Parathyroid adenoma (tissue), 2 donors: ENCODE measurements at regions not wholly inside any gene's neighbourhood (a gene's known extent, or its start where the extent isn't known, plus 50 kb on each side); places are given as distances from the start of the nearest gene placed in this dataset.
"Not testable (repeated sequence)": the region's sequence is repeated elsewhere in the genome, so short reads cannot be mapped to it uniquely, and the experiment has no call there.

Experiments used
- H2AFZ ChIP-seq: fragments of 300-600 bp; sonication (generic); one replicate; pipeline ENCODE4 v1.7.0; 2017; ENCODE audit warnings: antibody characterized with exemption, mild to moderate bottlenecking
- H3K27ac ChIP-seq: fragments of 300-600 bp; sonication (generic); one replicate; pipeline ENCODE4 v1.7.0; 2017
- H3K27me3 ChIP-seq: fragments of 300-600 bp; sonication (generic); one replicate; pipeline ENCODE4 v1.7.0; 2017; ENCODE audit warnings: low read length; ENCODE audit not compliant: control insufficient read depth, insufficient read depth
- H3K36me3 ChIP-seq: fragments of 300-600 bp; sonication (generic); one replicate; pipeline ENCODE4 v1.7.0; 2017; ENCODE audit warnings: low read length; ENCODE audit not compliant: control insufficient read depth, insufficient read depth
- H3K4me1 ChIP-seq: fragments of 300-600 bp; sonication (generic); one replicate; pipeline ENCODE4 v1.7.0; 2017; ENCODE audit warnings: control low read depth
- H3K4me2 ChIP-seq: fragments of 300-600 bp; sonication (generic); one replicate; pipeline ENCODE4 v1.7.0; 2017; ENCODE audit warnings: low read length
- H3K4me3 ChIP-seq: fragments of 300-600 bp; sonication (generic); one replicate; pipeline ENCODE4 v1.7.0; 2017; ENCODE audit warnings: low read depth, low read length
- H3K79me2 ChIP-seq: fragments of 300-600 bp; sonication (generic); one replicate; pipeline ENCODE4 v1.7.0; 2017; ENCODE audit warnings: control low read depth
- H3K9ac ChIP-seq: fragments of 300-600 bp; sonication (generic); one replicate; pipeline ENCODE4 v1.7.0; 2017; ENCODE audit warnings: mild to moderate bottlenecking
- H3K9me3 ChIP-seq: fragments of 300-600 bp; sonication (generic); one replicate; pipeline ENCODE4 v1.7.0; 2017; ENCODE audit warnings: low read length; ENCODE audit not compliant: control insufficient read depth
- TF ChIP-seq, protein P1 (sequence below): fragments of 300-600 bp; sonication (generic); IDR thresholded peaks from one replicate; pipeline ENCODE4 v1.7.0; 2017; ENCODE audit warnings: antibody characterized with exemption, mild to moderate bottlenecking
- donor health status: primary hyperparathyroidism.

DNA sequence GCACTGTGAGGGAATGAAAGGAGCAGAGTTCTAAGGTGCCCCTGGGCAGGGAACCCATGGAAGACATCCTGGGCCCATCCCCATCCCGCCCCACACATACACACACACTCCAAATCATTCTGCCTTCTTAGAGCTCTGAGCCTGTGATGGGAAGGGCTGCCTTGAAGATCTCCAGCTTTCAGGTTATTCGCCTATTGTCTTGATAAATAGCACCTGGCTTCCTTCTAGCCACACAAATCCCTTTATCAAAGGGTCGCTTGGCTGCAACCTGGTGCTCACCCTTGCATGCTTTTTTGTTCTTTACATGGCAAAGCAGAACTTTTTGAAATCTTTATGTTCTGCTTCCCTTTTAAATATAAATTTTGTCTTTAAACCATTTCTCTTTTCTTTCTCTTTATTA is 112.2 kb upstream of the TMTC1 start:
- TF ChIP-seq, protein P1, sequence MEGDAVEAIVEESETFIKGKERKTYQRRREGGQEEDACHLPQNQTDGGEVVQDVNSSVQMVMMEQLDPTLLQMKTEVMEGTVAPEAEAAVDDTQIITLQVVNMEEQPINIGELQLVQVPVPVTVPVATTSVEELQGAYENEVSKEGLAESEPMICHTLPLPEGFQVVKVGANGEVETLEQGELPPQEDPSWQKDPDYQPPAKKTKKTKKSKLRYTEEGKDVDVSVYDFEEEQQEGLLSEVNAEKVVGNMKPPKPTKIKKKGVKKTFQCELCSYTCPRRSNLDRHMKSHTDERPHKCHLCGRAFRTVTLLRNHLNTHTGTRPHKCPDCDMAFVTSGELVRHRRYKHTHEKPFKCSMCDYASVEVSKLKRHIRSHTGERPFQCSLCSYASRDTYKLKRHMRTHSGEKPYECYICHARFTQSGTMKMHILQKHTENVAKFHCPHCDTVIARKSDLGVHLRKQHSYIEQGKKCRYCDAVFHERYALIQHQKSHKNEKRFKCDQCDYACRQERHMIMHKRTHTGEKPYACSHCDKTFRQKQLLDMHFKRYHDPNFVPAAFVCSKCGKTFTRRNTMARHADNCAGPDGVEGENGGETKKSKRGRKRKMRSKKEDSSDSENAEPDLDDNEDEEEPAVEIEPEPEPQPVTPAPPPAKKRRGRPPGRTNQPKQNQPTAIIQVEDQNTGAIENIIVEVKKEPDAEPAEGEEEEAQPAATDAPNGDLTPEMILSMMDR, result no peak
- H3K4me3 ChIP-seq, result no peak overlapping the region
- no peak overlapping the region for H3K9ac ChIP-seq
- no peak overlapping the region for H3K4me2 ChIP-seq
- no peaks in the 10 kb centered on the region for H3K27me3 ChIP-seq
- no peak overlapping the region for H3K27ac ChIP-seq
- no peaks in the 10 kb centered on the region for H3K79me2 ChIP-seq
- no peaks in the 10 kb centered on the region for H3K9me3 ChIP-seq
- H3K36me3 ChIP-seq, result no peaks in the 10 kb centered on the region
- H3K4me1 ChIP-seq, result no peaks in the 10 kb centered on the region
- H2AFZ ChIP-seq, result no peak overlapping the region

DNA sequence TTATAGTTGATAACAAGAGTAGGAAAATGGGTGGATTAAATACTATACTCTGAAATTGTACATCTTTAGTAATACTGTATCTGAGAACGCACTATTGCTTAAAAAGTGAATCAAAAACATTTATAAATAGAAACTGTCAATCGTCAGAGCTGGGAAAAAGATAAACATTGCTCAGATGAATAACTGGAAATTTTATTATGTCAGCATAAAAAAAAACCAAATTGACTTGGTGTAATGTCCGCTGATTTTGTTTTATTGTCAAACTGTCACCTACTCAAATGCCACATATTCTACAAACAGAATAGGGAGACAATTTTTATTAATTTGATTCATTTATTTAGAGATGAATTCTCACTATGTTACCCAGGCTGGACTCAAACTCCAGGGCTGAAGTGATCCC is 109.3 kb upstream of the TMTC1 start:
- no peaks in the 10 kb centered on the region for H3K79me2 ChIP-seq
- H3K9ac ChIP-seq, result no peak overlapping the region
- no peak overlapping the region for H2AFZ ChIP-seq
- TF ChIP-seq, protein P1, result no peak
- H3K27ac ChIP-seq, result no peak overlapping the region
- no peaks in the 10 kb centered on the region for H3K36me3 ChIP-seq
- H3K9me3 ChIP-seq, result no peaks in the 10 kb centered on the region
- no peak overlapping the region for H3K4me2 ChIP-seq
- no peak overlapping the region for H3K4me3 ChIP-seq
- H3K27me3 ChIP-seq, result no peaks in the 10 kb centered on the region
- H3K4me1 ChIP-seq, result no peaks in the 10 kb centered on the region

DNA sequence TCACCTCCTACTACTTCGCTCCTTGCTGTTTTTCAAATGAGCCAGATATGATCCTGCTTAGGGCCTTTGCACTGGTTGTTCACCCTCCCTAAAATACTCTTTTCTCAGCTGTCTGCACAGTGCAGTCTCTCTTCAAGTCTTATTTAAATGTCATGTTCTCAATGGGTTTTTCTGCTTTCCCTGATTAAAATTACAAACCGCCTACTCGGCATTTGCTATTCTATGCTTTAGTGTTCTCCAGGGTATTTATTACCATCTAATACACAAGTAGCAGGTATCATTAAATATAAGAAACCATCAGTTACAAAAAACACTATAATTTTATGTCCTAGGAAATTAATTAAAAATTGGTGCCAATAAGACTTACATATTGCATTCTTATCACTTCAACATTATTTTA is 108.0 kb upstream of the TMTC1 start:
- Histone ChIP-seq H3K4me1 (no peaks in the 10 kb centered on the region), H3K9ac (no peak overlapping the region), H3K9me3 (no peaks in the 10 kb centered on the region), H3K79me2 (no peaks in the 10 kb centered on the region), H3K27me3 (no peaks in the 10 kb centered on the region), H3K27ac (no peak overlapping the region), H3K4me3 (no peak overlapping the region), H3K36me3 (no peaks in the 10 kb centered on the region), H2AFZ (no peak overlapping the region), H3K4me2 (no peak overlapping the region)
- TF ChIP-seq, protein P1, result no peak

DNA sequence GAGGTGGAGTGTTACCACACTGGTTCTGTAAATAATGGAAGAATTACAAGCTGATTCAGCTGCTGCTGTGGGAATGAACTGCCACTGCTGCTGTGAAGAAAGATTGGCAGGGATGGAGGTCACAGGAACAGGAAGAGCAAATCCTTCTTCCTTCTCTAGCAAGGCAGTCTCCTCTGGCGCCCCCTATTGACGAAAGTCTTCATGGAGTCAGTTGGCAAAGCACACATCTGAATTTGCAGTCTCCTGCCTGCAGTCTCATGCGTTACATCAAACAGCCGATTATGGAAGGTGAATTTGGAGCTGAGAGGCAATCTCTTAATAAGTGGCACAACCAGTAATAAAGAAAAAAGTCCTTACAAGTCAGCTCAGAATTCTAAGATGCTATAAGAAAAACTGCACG is 106.0 kb upstream of the TMTC1 start:
- Histone ChIP-seq H3K4me2 (no peak overlapping the region), H3K4me3 (no peak overlapping the region), H2AFZ (peak overlapping the region; percentile 39), H3K27me3 (no peaks in the 10 kb centered on the region), H3K27ac (no peak overlapping the region), H3K9me3 (no peaks in the 10 kb centered on the region), H3K9ac (no peak overlapping the region), H3K79me2 (no peaks in the 10 kb centered on the region), H3K4me1 (no peaks in the 10 kb centered on the region), H3K36me3 (no peaks in the 10 kb centered on the region)
- TF ChIP-seq, protein P1, result peak; percentile 63

DNA sequence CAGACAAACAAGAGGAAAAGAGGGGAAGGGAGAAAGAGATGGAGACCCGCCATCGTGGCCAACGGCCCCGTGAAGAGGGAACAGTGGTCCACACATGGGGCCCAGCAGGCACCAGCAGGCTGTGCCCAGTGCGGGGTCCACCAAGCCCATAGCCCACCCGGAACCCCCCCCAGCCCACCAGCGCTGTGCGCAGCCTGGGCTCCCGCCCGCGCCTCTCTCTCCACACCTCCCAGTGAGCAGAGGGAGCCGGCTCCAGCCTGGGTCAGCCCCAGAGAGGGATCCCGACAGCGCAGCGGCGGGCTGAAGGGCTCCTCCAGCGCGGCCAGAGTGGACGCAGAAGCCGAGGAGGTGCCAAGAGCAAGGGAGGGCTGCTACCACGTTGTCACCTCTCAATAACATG is 105.0 kb upstream of the TMTC1 start:
- no peaks in the 10 kb centered on the region for H3K4me1 ChIP-seq
- H3K9me3 ChIP-seq, result no peaks in the 10 kb centered on the region
- no peak overlapping the region for H2AFZ ChIP-seq
- no peaks in the 10 kb centered on the region for H3K79me2 ChIP-seq
- no peaks in the 10 kb centered on the region for H3K36me3 ChIP-seq
- no peak overlapping the region for H3K27ac ChIP-seq
- no peak overlapping the region for H3K4me3 ChIP-seq
- H3K9ac ChIP-seq, result no peak overlapping the region
- TF ChIP-seq, protein P1, result no peak
- no peak overlapping the region for H3K4me2 ChIP-seq
- no peaks in the 10 kb centered on the region for H3K27me3 ChIP-seq

DNA sequence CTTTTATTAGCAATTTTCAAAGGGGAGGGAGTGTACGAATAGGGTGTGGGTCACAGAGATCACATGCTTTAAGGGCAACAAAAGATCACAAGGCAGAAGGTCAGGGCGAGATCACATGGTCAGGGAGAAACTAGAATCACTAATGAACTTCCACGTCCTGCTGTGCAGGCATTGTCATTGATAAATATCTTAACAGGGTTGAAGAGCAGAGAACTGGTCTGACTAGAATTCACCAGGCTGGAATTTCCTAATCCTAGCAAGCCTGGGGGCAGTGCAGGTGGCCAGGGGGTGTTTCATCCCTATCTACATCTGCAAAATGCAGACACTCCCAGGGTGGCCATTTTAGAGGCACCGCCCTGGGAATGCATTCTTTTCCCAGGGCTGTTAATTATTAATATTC is 101.2 kb upstream of the TMTC1 start:
- not testable (repeated sequence) for H3K27me3 ChIP-seq, H3K9me3 ChIP-seq, H3K4me3 ChIP-seq, H3K36me3 ChIP-seq, H3K9ac ChIP-seq, H3K4me2 ChIP-seq, H3K27ac ChIP-seq, H2AFZ ChIP-seq, H3K4me1 ChIP-seq, H3K79me2 ChIP-seq
